Esophagus muscularis mucosa (tissue), 4 donors: ENCODE measurements at regions not wholly inside any gene's neighbourhood (a gene's known extent, or its start where the extent isn't known, plus 50 kb on each side); places are given as distances from the start of the nearest gene placed in this dataset.

Source experiments
- DNase-seq: peaks from one replicate; pipeline ENCODE4 v3.0.0-alpha.2; 2017; ENCODE audit errors: extremely low spot score
- H3K27ac ChIP-seq, 4 donors: fragments of 200-600 bp; sonication (generic); replicated peaks in 1 of 4; 1 replicate in 3 of 4; 2 replicates in 1 of 4; pipeline ENCODE4 v1.5.1; 2016 to 2019; ENCODE audit warnings: mild to moderate bottlenecking in 1 of 4
- H3K27me3 ChIP-seq, 4 donors: fragments of 200-600 bp; sonication (generic); one replicate each; pipeline versions ENCODE4 v1.5.1 to v1.6.0; 2016 to 2019
- H3K36me3 ChIP-seq, 4 donors: fragments of 200-600 bp; sonication (generic); one replicate each; pipeline ENCODE4 v1.5.1; 2016 to 2019
- H3K4me1 ChIP-seq, 4 donors: fragments of 200-600 bp; sonication (generic); one replicate each; pipeline ENCODE4 v1.5.1; 2016 to 2019
- H3K4me3 ChIP-seq, 4 donors: fragments of 200-600 bp; sonication (generic); 1 replicate in 2 of 4; 2 replicates in 2 of 4; pipeline ENCODE4 v1.5.1; 2016 to 2019; ENCODE audit warnings: mild to moderate bottlenecking in 4 of 4, moderate library complexity in 1 of 4
- H3K9me3 ChIP-seq, 4 donors: fragments of 200-600 bp; sonication (generic); 1 replicate in 3 of 4; 2 replicates in 1 of 4; pipeline ENCODE4 v1.5.1; 2016 to 2019
- EP300 ChIP-seq: sonication (generic); formaldehyde crosslinking; IDR thresholded peaks from one replicate; pipeline ENCODE4 v1.6.1; 2017; ENCODE audit warnings: antibody characterized with exemption
- POLR2A ChIP-seq: fragments of 450-650 bp; IDR thresholded peaks from one replicate; pipeline ENCODE4 v1.6.1; 2017; ENCODE audit warnings: antibody characterized with exemption, moderate library complexity, mild to moderate bottlenecking, low read depth
- POLR2AphosphoS5 ChIP-seq, 2 donors: sonication (generic); formaldehyde crosslinking; IDR thresholded peaks; one replicate each; pipeline ENCODE4 v1.6.1; 2017; ENCODE audit warnings: antibody characterized with exemption in 2 of 2
- WGBS: methylation state at CpG from one replicate; pipeline ENCODE4 v1.1.5; 2018; 5-methylcytosine and 5-hydroxymethylcytosine counted together
- intact Hi-C: fragments of 100-400 bp; cut with DNase I; formaldehyde crosslinking; loops from one replicate; pipeline ENCODE4 v1.15.1; 2023
- TF ChIP-seq, protein P1 (sequence below), 3 experiments: fragments of 200-600 bp in 2 of 3; fragments of 450-650 bp in 1 of 3; sonication (generic) in 2 of 3; IDR thresholded peaks; one replicate each; pipeline ENCODE4 v1.5.1; 2017 to 2019; ENCODE audit warnings: antibody characterized with exemption in 3 of 3, mild to moderate bottlenecking in 2 of 3, moderate library complexity in 1 of 3

DNA sequence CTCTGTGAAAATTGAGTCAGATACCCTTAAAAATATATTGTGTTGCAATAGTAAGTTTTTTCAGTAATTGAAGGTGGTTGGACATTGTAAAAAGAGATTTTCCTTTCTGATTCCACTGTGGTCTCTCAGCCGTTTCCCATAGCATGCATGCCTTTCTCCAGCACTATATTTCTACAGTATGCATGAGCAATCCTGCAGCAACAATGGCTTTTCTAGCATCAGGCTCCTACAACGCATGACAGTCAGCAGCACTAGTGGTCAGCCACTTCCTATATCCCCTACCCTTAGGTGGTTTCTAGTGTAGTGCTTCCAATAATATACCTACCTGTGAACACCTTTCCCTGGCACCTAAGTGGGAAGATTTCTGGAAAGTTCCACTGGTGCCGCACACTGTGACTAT lies 55.4 kb upstream of the SNRPN start:
- Histone ChIP-seq H3K27ac (no peak overlapping the region), H3K4me3 (no peak overlapping the region), H3K27me3 (peaks cover 0 to 4% (median 0%) of the 10 kb centered on the region in 4 donors), H3K36me3 (no peaks in the 10 kb centered on the region), H3K9me3 (no peaks in the 10 kb centered on the region), H3K4me1 (no peaks in the 10 kb centered on the region)
- TF ChIP-seq, protein P1, sequence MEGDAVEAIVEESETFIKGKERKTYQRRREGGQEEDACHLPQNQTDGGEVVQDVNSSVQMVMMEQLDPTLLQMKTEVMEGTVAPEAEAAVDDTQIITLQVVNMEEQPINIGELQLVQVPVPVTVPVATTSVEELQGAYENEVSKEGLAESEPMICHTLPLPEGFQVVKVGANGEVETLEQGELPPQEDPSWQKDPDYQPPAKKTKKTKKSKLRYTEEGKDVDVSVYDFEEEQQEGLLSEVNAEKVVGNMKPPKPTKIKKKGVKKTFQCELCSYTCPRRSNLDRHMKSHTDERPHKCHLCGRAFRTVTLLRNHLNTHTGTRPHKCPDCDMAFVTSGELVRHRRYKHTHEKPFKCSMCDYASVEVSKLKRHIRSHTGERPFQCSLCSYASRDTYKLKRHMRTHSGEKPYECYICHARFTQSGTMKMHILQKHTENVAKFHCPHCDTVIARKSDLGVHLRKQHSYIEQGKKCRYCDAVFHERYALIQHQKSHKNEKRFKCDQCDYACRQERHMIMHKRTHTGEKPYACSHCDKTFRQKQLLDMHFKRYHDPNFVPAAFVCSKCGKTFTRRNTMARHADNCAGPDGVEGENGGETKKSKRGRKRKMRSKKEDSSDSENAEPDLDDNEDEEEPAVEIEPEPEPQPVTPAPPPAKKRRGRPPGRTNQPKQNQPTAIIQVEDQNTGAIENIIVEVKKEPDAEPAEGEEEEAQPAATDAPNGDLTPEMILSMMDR (IDR thresholded peaks at IDR 0.05): no peak
- TF ChIP-seq POLR2A: no peak
- no peak for TF ChIP-seq POLR2AphosphoS5 (IDR thresholded peaks at IDR 0.05)
- no peak for TF ChIP-seq EP300
- intact Hi-C loops: no loop called here
- DNase-seq: no peak
- 75% methylated on average over 3 of the region's 3 CpGs for WGBS

DNA sequence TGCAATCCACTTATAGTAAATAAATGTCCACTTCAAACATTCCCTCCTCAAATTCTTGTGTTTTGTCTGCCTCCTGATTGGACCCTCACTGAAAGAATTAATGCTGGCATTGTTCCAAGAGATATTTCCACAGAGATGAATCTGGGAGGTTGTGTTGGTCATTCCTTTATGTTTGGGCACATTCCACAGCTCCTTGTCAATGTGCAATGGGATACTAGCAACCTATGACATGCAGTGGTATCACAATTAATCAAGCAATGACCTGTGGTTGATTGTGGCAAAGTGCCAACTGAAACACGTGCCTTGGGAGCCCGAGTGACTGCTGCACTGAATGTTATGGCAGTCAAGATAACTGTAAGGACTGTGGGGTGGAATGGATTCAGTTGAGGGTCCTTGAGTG lies 55.0 kb upstream of the SNRPN start:
- H3K27me3 ChIP-seq: peaks cover 0 to 4% (median 0%) of the 10 kb centered on the region in 4 donors
- H3K4me1 ChIP-seq: no peaks in the 10 kb centered on the region
- intact Hi-C loops: no loop called here
- H3K4me3 ChIP-seq: no peak overlapping the region
- H3K9me3 ChIP-seq: no peaks in the 10 kb centered on the region
- H3K36me3 ChIP-seq: no peaks in the 10 kb centered on the region
- TF ChIP-seq POLR2A (no peak), EP300 (no peak), POLR2AphosphoS5 (IDR thresholded peaks at IDR 0.05) (no peak)
- TF ChIP-seq, protein P1 (IDR thresholded peaks at IDR 0.05): no peak
- 17% methylated on average over 2 of the region's 2 CpGs for WGBS
- no peak for DNase-seq
- no peak overlapping the region for H3K27ac ChIP-seq

DNA sequence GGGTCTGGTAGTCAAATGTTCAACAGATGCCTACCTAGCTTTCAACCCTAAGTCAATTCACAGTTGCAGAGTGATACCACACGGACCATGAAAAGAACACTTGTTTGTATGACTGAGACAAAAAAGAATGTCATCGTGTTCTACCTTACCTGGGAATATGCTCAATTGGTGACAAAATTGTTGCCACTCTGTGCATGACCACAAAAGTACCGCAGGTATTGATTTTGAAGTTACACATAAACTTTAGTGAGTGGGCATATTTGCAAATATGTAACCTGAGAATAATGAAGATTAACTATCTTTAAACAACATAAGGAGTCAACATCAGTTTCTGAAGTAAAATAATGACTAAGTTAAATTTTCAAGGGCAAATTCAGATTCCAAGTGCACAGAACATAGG lies 53.4 kb upstream of the SNRPN start:
- intact Hi-C loops: no loop called here
- WGBS: 76% methylated on average over 3 of the region's 3 CpGs
- H3K9me3 ChIP-seq: no peaks in the 10 kb centered on the region
- no peak overlapping the region for H3K4me3 ChIP-seq
- no peak for DNase-seq
- no peaks in the 10 kb centered on the region for H3K36me3 ChIP-seq
- H3K27me3 ChIP-seq: peaks cover 0 to 4% (median 0%) of the 10 kb centered on the region in 4 donors
- no peaks in the 10 kb centered on the region for H3K4me1 ChIP-seq
- H3K27ac ChIP-seq: no peak overlapping the region
- TF ChIP-seq, protein P1 (IDR thresholded peaks at IDR 0.05): no peak
- TF ChIP-seq POLR2A (no peak), EP300 (no peak), POLR2AphosphoS5 (IDR thresholded peaks at IDR 0.05) (no peak)
